IMR-90 (cell line): ENCODE measurements at regions not wholly inside any gene's neighbourhood (a gene's known extent, or its start where the extent isn't known, plus 50 kb on each side); places are given as distances from the start of the nearest gene placed in this dataset.

ENCODE experiments used
- BHLHE40 ChIP-seq: fragments of 150-350 bp; IDR thresholded peaks from 2 replicates; pipeline ENCODE4 v1.6.1; 2016; ENCODE audit warnings: mild to moderate bottlenecking, low read depth, low read length
- CEBPB ChIP-seq: IDR thresholded peaks from 2 replicates; pipeline ENCODE4 v1.6.1; 2012; ENCODE audit warnings: low read depth, low read length, improper control_type of control experiment
- CHD1 ChIP-seq: IDR thresholded peaks from 2 replicates; pipeline ENCODE4 v1.6.1; 2012; ENCODE audit warnings: low read depth, low read length, improper control_type of control experiment
- FOS ChIP-seq: fragments of 150-350 bp; IDR thresholded peaks from 2 replicates; pipeline ENCODE4 v1.6.1; 2016; ENCODE audit warnings: low read depth, low read length
- MAZ ChIP-seq: IDR thresholded peaks from 2 replicates; pipeline ENCODE4 v1.6.1; 2012; ENCODE audit warnings: low read depth, mild to moderate bottlenecking, low read length, improper control_type of control experiment, moderate library complexity, borderline replicate concordance
- MXI1 ChIP-seq: IDR thresholded peaks from 2 replicates; pipeline ENCODE4 v1.6.1; 2012; ENCODE audit warnings: low read depth, mild to moderate bottlenecking, low read length, moderate library complexity, borderline replicate concordance
- NFE2L2 ChIP-seq: fragments of 150-350 bp; IDR thresholded peaks from 2 replicates; pipeline ENCODE4 v1.6.1; 2016; ENCODE audit warnings: low read depth, mild to moderate bottlenecking, low read length
- POLR2A ChIP-seq: IDR thresholded peaks from 2 replicates; pipeline ENCODE4 v1.6.1; 2012; ENCODE audit warnings: mild to moderate bottlenecking, low read depth, low read length
- RCOR1 ChIP-seq: IDR thresholded peaks from 2 replicates; pipeline ENCODE4 v1.6.1; 2012; ENCODE audit warnings: mild to moderate bottlenecking, low read length, improper control_type of control experiment; ENCODE audit not compliant: insufficient replicate concordance
- SMC3 ChIP-seq: fragments of 150-350 bp; IDR thresholded peaks from 2 replicates; pipeline ENCODE4 v1.6.1; 2016; ENCODE audit warnings: low read depth, mild to moderate bottlenecking, antibody characterized with exemption, low read length, moderate library complexity
- TF ChIP-seq, protein P1 (sequence below): conservative IDR thresholded peaks from 2 replicates; pipeline ENCODE4 v1.5.1; 2012; ENCODE audit warnings: mild to moderate bottlenecking, low read depth, low read length, improper control_type of control experiment
- TF ChIP-seq, protein P2 (sequence below): fragments of 150-350 bp; IDR thresholded peaks from 2 replicates; pipeline ENCODE4 v1.6.1; 2017; ENCODE audit warnings: mild to moderate bottlenecking, antibody characterized with exemption, low read length, low read depth
- TF ChIP-seq, protein P3 (sequence below): fragments of 150-350 bp; IDR thresholded peaks from 2 replicates; pipeline ENCODE4 v1.6.1; 2016; ENCODE audit warnings: low read depth, mild to moderate bottlenecking, low read length, moderate library complexity, borderline replicate concordance

DNA sequence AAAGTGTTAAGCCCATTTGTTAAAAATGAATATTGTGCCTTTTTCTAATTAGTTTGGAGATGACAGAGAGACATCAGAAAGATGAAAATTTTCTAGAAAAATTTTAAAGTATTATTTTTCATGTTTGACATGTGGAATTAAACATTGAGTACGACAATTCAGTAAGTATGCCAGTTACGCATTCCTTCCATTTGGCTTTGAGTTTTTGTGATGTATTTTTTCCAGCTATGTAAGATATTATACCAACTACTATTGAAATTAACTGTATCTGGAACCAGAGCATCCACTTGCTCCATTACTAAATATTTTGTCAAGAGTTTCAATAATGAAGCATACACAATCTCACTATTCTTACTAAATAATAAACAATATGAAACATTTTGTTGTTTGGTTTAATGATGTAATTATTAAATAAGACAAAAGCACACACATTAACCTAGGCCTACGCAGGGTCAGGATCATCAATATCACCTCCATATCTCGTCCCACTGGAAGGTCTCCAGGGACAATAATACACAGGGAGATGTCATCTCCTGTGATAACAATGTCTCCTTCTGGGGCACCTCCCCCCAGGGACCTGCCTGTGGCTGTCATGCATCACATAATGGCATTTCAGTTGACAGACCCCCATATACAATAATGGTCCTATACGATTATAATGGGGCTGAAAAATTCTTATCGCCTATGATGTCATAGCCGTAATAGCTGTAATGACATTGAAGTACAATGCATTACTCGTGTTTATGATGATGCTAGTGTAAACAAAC is 274.1 kb downstream of the REEP3 start:
- TF ChIP-seq, protein P1, sequence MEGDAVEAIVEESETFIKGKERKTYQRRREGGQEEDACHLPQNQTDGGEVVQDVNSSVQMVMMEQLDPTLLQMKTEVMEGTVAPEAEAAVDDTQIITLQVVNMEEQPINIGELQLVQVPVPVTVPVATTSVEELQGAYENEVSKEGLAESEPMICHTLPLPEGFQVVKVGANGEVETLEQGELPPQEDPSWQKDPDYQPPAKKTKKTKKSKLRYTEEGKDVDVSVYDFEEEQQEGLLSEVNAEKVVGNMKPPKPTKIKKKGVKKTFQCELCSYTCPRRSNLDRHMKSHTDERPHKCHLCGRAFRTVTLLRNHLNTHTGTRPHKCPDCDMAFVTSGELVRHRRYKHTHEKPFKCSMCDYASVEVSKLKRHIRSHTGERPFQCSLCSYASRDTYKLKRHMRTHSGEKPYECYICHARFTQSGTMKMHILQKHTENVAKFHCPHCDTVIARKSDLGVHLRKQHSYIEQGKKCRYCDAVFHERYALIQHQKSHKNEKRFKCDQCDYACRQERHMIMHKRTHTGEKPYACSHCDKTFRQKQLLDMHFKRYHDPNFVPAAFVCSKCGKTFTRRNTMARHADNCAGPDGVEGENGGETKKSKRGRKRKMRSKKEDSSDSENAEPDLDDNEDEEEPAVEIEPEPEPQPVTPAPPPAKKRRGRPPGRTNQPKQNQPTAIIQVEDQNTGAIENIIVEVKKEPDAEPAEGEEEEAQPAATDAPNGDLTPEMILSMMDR = no peak
- TF ChIP-seq SMC3 (no peak), CHD1 (no peak), CEBPB (no peak), NFE2L2 (no peak), POLR2A (no peak), MXI1 (no peak), BHLHE40 (no peak), FOS (no peak), MAZ (no peak), RCOR1 (no peak)
- TF ChIP-seq, protein P2, sequence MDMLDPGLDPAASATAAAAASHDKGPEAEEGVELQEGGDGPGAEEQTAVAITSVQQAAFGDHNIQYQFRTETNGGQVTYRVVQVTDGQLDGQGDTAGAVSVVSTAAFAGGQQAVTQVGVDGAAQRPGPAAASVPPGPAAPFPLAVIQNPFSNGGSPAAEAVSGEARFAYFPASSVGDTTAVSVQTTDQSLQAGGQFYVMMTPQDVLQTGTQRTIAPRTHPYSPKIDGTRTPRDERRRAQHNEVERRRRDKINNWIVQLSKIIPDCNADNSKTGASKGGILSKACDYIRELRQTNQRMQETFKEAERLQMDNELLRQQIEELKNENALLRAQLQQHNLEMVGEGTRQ = no peak
- TF ChIP-seq, protein P3, sequence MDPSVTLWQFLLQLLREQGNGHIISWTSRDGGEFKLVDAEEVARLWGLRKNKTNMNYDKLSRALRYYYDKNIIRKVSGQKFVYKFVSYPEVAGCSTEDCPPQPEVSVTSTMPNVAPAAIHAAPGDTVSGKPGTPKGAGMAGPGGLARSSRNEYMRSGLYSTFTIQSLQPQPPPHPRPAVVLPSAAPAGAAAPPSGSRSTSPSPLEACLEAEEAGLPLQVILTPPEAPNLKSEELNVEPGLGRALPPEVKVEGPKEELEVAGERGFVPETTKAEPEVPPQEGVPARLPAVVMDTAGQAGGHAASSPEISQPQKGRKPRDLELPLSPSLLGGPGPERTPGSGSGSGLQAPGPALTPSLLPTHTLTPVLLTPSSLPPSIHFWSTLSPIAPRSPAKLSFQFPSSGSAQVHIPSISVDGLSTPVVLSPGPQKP = no peak
